Right lobe of liver (tissue), 6 donors: ENCODE measurements at regions not wholly inside any gene's neighbourhood (a gene's known extent, or its start where the extent isn't known, plus 50 kb on each side); places are given as distances from the start of the nearest gene placed in this dataset.
A peak's percentile ranks its signal among the peaks of the same experiment; 100 is the strongest.

ENCODE experiments used
- ATAC-seq, 4 donors: fragments of 200-7000 bp; cut with Tn5 transposase; one replicate each; pipeline ENCODE4 v1.9.1; 2020; ENCODE audit warnings: mild to moderate bottlenecking in 4 of 4, moderate library complexity in 4 of 4
- DNase-seq, 3 donors: peaks; one replicate each; pipeline ENCODE4 v3.0.0-alpha.2; 2020
- H3K27ac ChIP-seq, 3 donors: fragments of 200-600 bp; one replicate each; pipeline ENCODE4 v1.8.0; 2022
- H3K27me3 ChIP-seq, 2 donors: fragments of 200-600 bp; one replicate each; pipeline ENCODE4 v1.8.0; 2022
- H3K36me3 ChIP-seq, 4 donors: fragments of 200-600 bp; sonication (generic) in 1 of 4; one replicate each; pipeline versions ENCODE4 v1.5.1 to v1.8.0; 2017 to 2022; ENCODE audit warnings: control low read depth in 1 of 4
- H3K4me1 ChIP-seq, 4 donors: fragments of 200-600 bp; sonication (generic) in 1 of 4; one replicate each; pipeline versions ENCODE4 v1.5.1 to v1.8.0; 2017 to 2022; ENCODE audit warnings: control low read depth in 1 of 4
- H3K4me3 ChIP-seq, 3 donors: fragments of 200-600 bp; one replicate each; pipeline ENCODE4 v1.8.0; 2022
- H3K9me3 ChIP-seq, 4 donors: fragments of 200-600 bp; sonication (generic) in 1 of 4; one replicate each; pipeline versions ENCODE4 v1.5.1 to v1.8.0; 2017 to 2022; ENCODE audit warnings: control low read depth in 1 of 4
- POLR2A ChIP-seq: fragments of 450-650 bp; IDR thresholded peaks from one replicate; pipeline ENCODE4 v1.6.1; 2017; ENCODE audit warnings: antibody characterized with exemption, mild to moderate bottlenecking
- WGBS: methylation state at CpG from one replicate; pipeline ENCODE4 v1.1.6; 2018; ENCODE audit warnings: low coverage, low lambda C conversion rate; ENCODE audit not compliant: insufficient coverage; ENCODE audit errors: missing lambda C conversion rate; 5-methylcytosine and 5-hydroxymethylcytosine counted together
- intact Hi-C, 2 donors: fragments of 100-400 bp; cut with DNase I; formaldehyde crosslinking; loops; one replicate each; pipeline versions ENCODE4 v1.11.2 to v1.14.1; 2022
- TF ChIP-seq, protein P1 (sequence below), 4 donors: fragments of 200-600 bp in 3 of 4; fragments of 450-650 bp in 1 of 4; IDR thresholded peaks; one replicate each; pipeline versions ENCODE4 v1.5.1 to v1.8.0; 2016 to 2022; ENCODE audit warnings: antibody characterized with exemption in 4 of 4, mild to moderate bottlenecking in 2 of 4
- donor health status: DM: no; HTN: yes; CAD: no.
- donor health status: DM: no; HTN: no; CAD: no.
- donor health status: DM: no; HTN: no; CAD: no.
- donor health status: DM: no; HTN: yes; CAD: no.
- donor health status: DM: no; HTN: yes; CAD: no.

DNA sequence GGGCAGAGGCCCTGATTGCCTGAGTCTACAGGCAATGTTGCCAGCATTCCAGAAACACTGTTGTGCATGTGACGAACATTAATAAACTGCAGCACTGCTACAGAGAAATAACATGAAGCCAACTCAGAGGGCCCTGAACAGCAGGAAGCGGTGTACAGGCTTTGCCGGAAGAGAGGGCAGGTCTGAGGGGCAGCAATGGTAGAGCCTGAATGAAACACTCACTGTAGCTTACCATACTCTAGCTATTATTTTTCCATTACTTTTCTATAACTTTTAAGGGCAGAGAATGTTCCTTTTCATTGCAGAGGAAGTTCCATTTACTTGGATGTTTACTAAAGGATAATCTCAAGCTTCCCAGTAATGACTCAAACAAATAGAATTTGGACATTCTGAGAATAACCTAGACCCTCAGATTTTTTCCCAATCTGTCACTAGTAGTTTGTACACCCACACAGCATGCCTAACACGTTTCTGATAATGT is 150.4 kb downstream of the MTX2 start:
- ATAC-seq, result no peak
- H3K4me1 ChIP-seq, result no peaks in the 10 kb centered on the region
- no peaks in the 10 kb centered on the region for H3K27me3 ChIP-seq
- DNase-seq, result no peak
- H3K27ac ChIP-seq, result peak overlapping the region in 1 of 3 donors; percentile 22
- WGBS, result 66% methylated on average over 4 of the region's 4 CpGs
- intact Hi-C loops, result no loop called here
- no peak for TF ChIP-seq POLR2A
- TF ChIP-seq, protein P1, sequence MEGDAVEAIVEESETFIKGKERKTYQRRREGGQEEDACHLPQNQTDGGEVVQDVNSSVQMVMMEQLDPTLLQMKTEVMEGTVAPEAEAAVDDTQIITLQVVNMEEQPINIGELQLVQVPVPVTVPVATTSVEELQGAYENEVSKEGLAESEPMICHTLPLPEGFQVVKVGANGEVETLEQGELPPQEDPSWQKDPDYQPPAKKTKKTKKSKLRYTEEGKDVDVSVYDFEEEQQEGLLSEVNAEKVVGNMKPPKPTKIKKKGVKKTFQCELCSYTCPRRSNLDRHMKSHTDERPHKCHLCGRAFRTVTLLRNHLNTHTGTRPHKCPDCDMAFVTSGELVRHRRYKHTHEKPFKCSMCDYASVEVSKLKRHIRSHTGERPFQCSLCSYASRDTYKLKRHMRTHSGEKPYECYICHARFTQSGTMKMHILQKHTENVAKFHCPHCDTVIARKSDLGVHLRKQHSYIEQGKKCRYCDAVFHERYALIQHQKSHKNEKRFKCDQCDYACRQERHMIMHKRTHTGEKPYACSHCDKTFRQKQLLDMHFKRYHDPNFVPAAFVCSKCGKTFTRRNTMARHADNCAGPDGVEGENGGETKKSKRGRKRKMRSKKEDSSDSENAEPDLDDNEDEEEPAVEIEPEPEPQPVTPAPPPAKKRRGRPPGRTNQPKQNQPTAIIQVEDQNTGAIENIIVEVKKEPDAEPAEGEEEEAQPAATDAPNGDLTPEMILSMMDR (IDR thresholded peaks at IDR 0.05), result no peak
- H3K9me3 ChIP-seq, result no peaks in the 10 kb centered on the region
- no peak overlapping the region for H3K4me3 ChIP-seq
- H3K36me3 ChIP-seq, result no peaks in the 10 kb centered on the region

DNA sequence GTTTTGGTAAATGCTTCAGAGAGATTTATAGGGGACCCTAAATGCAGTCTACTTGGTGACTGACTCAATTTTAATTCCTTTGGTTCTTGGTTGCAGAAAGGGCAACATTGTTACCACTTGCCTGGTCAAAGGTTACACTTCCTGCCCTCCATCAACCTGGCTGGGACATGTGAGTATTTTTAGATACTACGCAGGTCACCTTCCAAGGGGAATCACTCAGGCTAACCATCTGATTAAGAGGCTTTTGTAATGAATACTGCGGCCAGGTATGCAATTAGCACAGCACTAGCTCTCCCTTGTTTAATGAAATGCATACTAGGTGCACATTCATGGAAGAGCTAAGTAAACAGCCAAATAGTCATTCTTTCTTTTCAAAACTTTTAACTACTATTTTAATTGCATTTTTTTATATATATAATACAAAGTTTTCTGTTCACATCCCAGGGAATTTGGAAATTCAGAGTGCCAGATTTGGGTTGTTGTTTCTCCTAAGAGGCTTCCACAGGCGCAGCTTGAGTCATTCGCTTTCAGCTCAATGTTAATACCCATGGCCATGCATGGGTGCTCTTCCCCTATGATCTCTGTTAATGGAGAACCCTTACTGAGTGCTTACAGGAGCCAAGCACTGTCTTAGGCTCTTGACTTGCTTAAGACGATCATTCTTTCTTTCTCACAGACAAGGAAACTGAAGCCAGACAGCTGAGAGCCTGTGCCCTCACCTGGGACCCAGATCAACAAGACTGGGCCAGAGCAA is 152.2 kb downstream of the MTX2 start:
- H3K4me1 ChIP-seq, result no peaks in the 10 kb centered on the region
- no peak overlapping the region for H3K4me3 ChIP-seq
- ATAC-seq, result no peak
- H3K27ac ChIP-seq, result no peak overlapping the region
- no peaks in the 10 kb centered on the region for H3K36me3 ChIP-seq
- no peak for DNase-seq
- no peak for TF ChIP-seq POLR2A
- TF ChIP-seq, protein P1 (IDR thresholded peaks at IDR 0.05), result no peak
- intact Hi-C loops, result no loop called here
- no peaks in the 10 kb centered on the region for H3K27me3 ChIP-seq
- 82% methylated on average over 4 of the region's 5 CpGs for WGBS
- H3K9me3 ChIP-seq, result no peaks in the 10 kb centered on the region

DNA sequence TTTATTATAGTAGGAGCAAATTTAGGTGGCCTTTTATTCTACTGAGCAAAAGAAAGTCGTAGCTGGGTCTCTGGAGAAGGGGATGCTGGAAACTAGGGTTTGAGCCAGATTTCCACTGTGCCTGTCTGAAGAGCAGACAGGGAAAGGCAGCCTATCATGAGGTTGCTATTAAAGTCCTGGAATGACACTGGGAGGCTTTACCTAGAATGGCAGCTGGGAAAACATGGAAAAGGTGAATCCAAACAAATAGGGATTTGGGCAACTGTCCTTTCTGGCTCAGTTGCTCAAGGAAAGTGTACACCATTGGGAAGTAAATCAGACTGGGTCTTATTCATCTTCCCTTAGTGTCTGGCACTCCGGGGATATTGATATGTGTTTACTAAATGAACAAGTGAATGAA is 154.6 kb downstream of the MTX2 start:
- DNase-seq (no peak), ATAC-seq (no peak)
- Histone ChIP-seq H3K27me3 (no peaks in the 10 kb centered on the region), H3K36me3 (no peaks in the 10 kb centered on the region), H3K27ac (no peak overlapping the region), H3K9me3 (no peaks in the 10 kb centered on the region), H3K4me1 (no peaks in the 10 kb centered on the region), H3K4me3 (no peak overlapping the region)
- WGBS, result 25% methylated on average over 2 of the region's 2 CpGs
- intact Hi-C loops, result no loop called here
- TF ChIP-seq, protein P1 (IDR thresholded peaks at IDR 0.05), result no peak
- TF ChIP-seq POLR2A, result no peak

DNA sequence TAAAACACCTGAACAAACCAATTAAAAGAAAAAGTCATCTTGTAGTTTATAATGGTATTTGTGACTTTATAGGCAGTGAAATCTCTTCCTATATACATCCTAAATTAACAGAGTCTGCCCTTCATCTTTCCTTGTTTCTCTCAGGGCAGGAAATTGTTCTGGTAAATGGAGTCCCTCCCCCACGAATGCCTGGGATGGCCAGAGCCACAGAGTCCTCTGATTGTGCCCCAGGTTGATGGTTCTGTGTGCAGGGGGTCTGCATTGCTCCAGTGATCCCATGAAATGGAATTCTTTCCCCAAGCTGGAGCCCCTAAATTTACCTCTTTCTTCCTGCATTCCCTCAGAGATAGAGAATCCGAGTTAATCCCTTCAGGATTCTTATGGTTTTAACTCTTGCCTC is 155.5 kb downstream of the MTX2 start:
- Histone ChIP-seq H3K36me3 (no peaks in the 10 kb centered on the region), H3K4me3 (no peak overlapping the region), H3K4me1 (no peaks in the 10 kb centered on the region), H3K27me3 (no peaks in the 10 kb centered on the region), H3K9me3 (no peaks in the 10 kb centered on the region), H3K27ac (no peak overlapping the region)
- WGBS, result 23% methylated on average over 2 of the region's 2 CpGs
- ATAC-seq, result no peak
- intact Hi-C loops, result no loop called here
- no peak for DNase-seq
- no peak for TF ChIP-seq POLR2A
- TF ChIP-seq, protein P1 (IDR thresholded peaks at IDR 0.05), result no peak
